ENCODE measurements at regions not wholly inside any gene's neighbourhood (a gene's known extent, or its start where the extent isn't known, plus 50 kb on each side); places are given as distances from the start of the nearest gene placed in this dataset.

DNA sequence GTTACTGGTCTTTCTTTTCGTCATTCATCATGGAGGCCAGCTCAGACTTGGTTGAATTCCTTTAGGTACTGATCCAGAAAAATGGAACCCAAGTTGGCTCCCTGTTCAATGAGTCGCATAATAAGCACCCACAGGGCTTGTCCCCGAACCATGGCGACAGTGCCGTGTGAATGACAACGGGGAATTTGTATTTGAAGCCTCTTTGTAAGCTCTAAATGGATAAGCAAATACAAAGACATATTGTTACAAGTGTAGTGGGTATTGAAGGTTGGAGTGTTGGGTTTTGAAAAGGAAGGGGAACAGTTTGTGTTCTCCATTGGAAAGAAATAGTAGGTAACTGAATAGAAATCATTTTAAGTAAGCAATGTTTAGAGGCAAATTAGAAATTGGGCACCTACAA is 288.9 kb downstream of the SLC4A3 start:
- Histone ChIP-seq H2BK5ac (ENCODE audit: low read length) (no peak overlapping the region), H3K4ac (ENCODE audit: low read length) (no peak overlapping the region), H3K23ac (ENCODE audit: low read depth, low read length, poor library complexity) (no peak overlapping the region), H2BK15ac (ENCODE audit: low read length) (no peak overlapping the region), H3K36me3 (replicated peaks in 1 of 2; ENCODE audit: control insufficient read depth in 2 of 2, insufficient read depth in 2 of 2, low read length in 2 of 2) (no peaks in the 10 kb centered on the region), H3K18ac (ENCODE audit: low read length) (no peak overlapping the region), H2AK5ac (ENCODE audit: low read depth, low read length) (no peak overlapping the region), H3K9me3 (replicated peaks in 1 of 2; ENCODE audit: control insufficient read depth in 2 of 2, insufficient read depth in 1 of 2, low read depth in 1 of 2, low read length in 2 of 2) (no peaks in the 10 kb centered on the region), H2BK120ac (ENCODE audit: low read depth, low read length) (no peak overlapping the region), H3K4me2 (ENCODE audit: insufficient read depth, low read length, poor library complexity, severe bottlenecking) (peak overlapping the region; percentile 12), H3K14ac (ENCODE audit: low read length) (no peak overlapping the region), H3K4me3 (ENCODE audit: low read length in 2 of 2) (no peak overlapping the region), H2AFZ (ENCODE audit: low read length) (peak overlapping the region; percentile 36), H3K4me1 (ENCODE audit: control insufficient read depth in 2 of 2, insufficient read depth in 1 of 2, low read depth in 1 of 2, low read length in 2 of 2) (peaks cover 14 to 20% of the 10 kb centered on the region in 2 donors), H3K27ac (replicated peaks; ENCODE audit: low read length) (no peak overlapping the region), H3K79me1 (ENCODE audit: low read depth, low read length) (no peaks in the 10 kb centered on the region), H2BK12ac (ENCODE audit: low read length) (no peak overlapping the region), H3K9ac (ENCODE audit: low read depth, low read length, poor library complexity) (no peak overlapping the region), H4K8ac (ENCODE audit: low read depth, low read length) (no peak overlapping the region), H4K91ac (ENCODE audit: low read depth, low read length, poor library complexity) (no peak overlapping the region), H3K27me3 (ENCODE audit: control insufficient read depth in 3 of 3, insufficient read depth in 3 of 3, low read depth in 1 of 3, low read length in 3 of 3) (no peaks in the 10 kb centered on the region)
- DNase-seq (ENCODE audit: low spot score), result no peak
- WGBS, 2 donors (ENCODE audit: extremely low coverage in 2 of 2, insufficient read length in 2 of 2, insufficient replicate concordance in 1 of 2), result no CpG with 5 or more reads among the region's 6 CpGs

DNA sequence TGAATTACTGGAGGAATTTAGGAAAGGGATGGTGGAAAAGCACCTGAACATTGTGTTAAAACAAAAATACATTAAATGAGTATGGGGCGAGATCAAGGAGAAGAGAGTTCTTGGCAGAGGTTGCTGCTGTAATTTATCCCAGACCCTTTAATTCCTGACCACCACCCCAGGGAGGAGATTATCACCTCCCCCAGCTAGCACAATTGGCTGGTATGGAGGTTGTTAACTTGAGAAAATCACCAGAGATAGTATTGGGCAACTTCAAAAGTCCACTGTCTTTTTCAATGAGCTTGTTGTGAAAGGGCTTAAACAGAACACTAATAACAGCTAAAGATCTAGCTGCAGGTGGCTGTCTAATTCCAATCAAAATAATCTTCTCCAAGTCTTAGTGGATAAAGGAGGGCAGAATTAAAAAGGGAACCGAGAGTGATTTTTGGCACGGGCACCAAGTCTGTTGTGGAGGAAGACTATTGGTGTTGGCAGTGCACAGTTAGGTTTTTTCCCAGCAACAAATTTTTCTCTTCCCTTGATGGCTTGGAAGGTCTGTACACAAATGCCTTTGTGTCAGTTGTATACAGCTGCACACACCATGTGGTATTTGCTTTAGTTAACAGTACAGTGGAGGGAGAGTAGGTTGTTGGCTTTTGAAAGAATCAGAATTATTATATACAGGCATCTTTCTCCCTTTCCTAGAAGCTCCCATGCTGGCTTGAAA is 289.5 kb downstream of the SLC4A3 start:
- no peak overlapping the region for H2AK5ac ChIP-seq (ENCODE audit: low read depth, low read length)
- no peak overlapping the region for H2BK120ac ChIP-seq (ENCODE audit: low read depth, low read length)
- H3K9me3 ChIP-seq (replicated peaks in 1 of 2; ENCODE audit: control insufficient read depth in 2 of 2, insufficient read depth in 1 of 2, low read depth in 1 of 2, low read length in 2 of 2), result no peaks in the 10 kb centered on the region
- H3K9ac ChIP-seq (ENCODE audit: low read depth, low read length, poor library complexity), result no peak overlapping the region
- H3K23ac ChIP-seq (ENCODE audit: low read depth, low read length, poor library complexity), result no peak overlapping the region
- H3K27ac ChIP-seq (replicated peaks; ENCODE audit: low read length), result no peak overlapping the region
- no peak overlapping the region for H2BK12ac ChIP-seq (ENCODE audit: low read length)
- H3K4ac ChIP-seq (ENCODE audit: low read length), result no peak overlapping the region
- H2BK15ac ChIP-seq (ENCODE audit: low read length), result no peak overlapping the region
- H4K91ac ChIP-seq (ENCODE audit: low read depth, low read length, poor library complexity), result no peak overlapping the region
- no peak overlapping the region for H3K14ac ChIP-seq (ENCODE audit: low read length)
- peak overlapping the region; percentile 15 for H3K4me2 ChIP-seq (ENCODE audit: insufficient read depth, low read length, poor library complexity, severe bottlenecking)
- no peaks in the 10 kb centered on the region for H3K79me1 ChIP-seq (ENCODE audit: low read depth, low read length)
- H4K8ac ChIP-seq (ENCODE audit: low read depth, low read length), result no peak overlapping the region
- no peaks in the 10 kb centered on the region for H3K27me3 ChIP-seq (ENCODE audit: control insufficient read depth in 3 of 3, insufficient read depth in 3 of 3, low read depth in 1 of 3, low read length in 3 of 3)
- H2BK5ac ChIP-seq (ENCODE audit: low read length), result no peak overlapping the region
- no peaks in the 10 kb centered on the region for H3K36me3 ChIP-seq (replicated peaks in 1 of 2; ENCODE audit: control insufficient read depth in 2 of 2, insufficient read depth in 2 of 2, low read length in 2 of 2)
- no peak overlapping the region for H2AFZ ChIP-seq (ENCODE audit: low read length)
- no CpG with 5 or more reads among the region's 3 CpGs for WGBS, 2 donors (ENCODE audit: extremely low coverage in 2 of 2, insufficient read length in 2 of 2, insufficient replicate concordance in 1 of 2)
- DNase-seq (ENCODE audit: low spot score), result no peak
- no peak overlapping the region for H3K18ac ChIP-seq (ENCODE audit: low read length)
- H3K4me3 ChIP-seq (ENCODE audit: low read length in 2 of 2), result no peak overlapping the region
- H3K4me1 ChIP-seq (ENCODE audit: control insufficient read depth in 2 of 2, insufficient read depth in 1 of 2, low read depth in 1 of 2, low read length in 2 of 2), result peaks cover 14 to 20% of the 10 kb centered on the region in 2 donors

DNA sequence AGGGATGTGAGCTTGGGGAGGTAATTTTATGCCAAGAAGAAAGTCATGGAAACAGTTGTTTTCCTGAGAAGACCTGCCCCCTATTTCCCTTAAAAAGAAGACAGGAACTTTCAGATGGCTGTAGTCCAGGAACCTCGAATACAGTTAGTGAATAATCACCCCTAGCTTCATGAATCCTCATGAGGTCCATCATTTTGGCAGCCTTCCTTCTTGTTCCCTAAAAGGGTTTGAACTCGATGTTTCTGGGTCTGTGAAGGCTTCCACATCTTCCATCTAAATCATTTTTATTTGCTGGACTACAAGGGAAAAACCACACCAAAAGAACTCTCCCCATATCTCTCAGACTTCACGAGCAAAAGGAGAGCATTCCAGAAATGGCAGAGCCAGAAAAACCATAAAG is 290.8 kb downstream of the SLC4A3 start:
- H3K9me3 ChIP-seq (replicated peaks in 1 of 2; ENCODE audit: control insufficient read depth in 2 of 2, insufficient read depth in 1 of 2, low read depth in 1 of 2, low read length in 2 of 2), result no peaks in the 10 kb centered on the region
- no peak overlapping the region for H3K14ac ChIP-seq (ENCODE audit: low read length)
- H3K23ac ChIP-seq (ENCODE audit: low read depth, low read length, poor library complexity), result no peak overlapping the region
- peaks cover 11 to 14% of the 10 kb centered on the region in 2 donors for H3K4me1 ChIP-seq (ENCODE audit: control insufficient read depth in 2 of 2, insufficient read depth in 1 of 2, low read depth in 1 of 2, low read length in 2 of 2)
- no peak overlapping the region for H3K4me3 ChIP-seq (ENCODE audit: low read length in 2 of 2)
- H3K36me3 ChIP-seq (replicated peaks in 1 of 2; ENCODE audit: control insufficient read depth in 2 of 2, insufficient read depth in 2 of 2, low read length in 2 of 2), result no peaks in the 10 kb centered on the region
- no peak overlapping the region for H3K9ac ChIP-seq (ENCODE audit: low read depth, low read length, poor library complexity)
- H2AK5ac ChIP-seq (ENCODE audit: low read depth, low read length), result no peak overlapping the region
- H2AFZ ChIP-seq (ENCODE audit: low read length), result no peak overlapping the region
- H3K4me2 ChIP-seq (ENCODE audit: insufficient read depth, low read length, poor library complexity, severe bottlenecking), result no peak overlapping the region
- no CpG with 5 or more reads among the region's 3 CpGs for WGBS, 2 donors (ENCODE audit: extremely low coverage in 2 of 2, insufficient read length in 2 of 2, insufficient replicate concordance in 1 of 2)
- H3K4ac ChIP-seq (ENCODE audit: low read length), result no peak overlapping the region
- no peak overlapping the region for H2BK12ac ChIP-seq (ENCODE audit: low read length)
- H3K18ac ChIP-seq (ENCODE audit: low read length), result no peak overlapping the region
- no peaks in the 10 kb centered on the region for H3K27me3 ChIP-seq (ENCODE audit: control insufficient read depth in 3 of 3, insufficient read depth in 3 of 3, low read depth in 1 of 3, low read length in 3 of 3)
- no peak overlapping the region for H4K91ac ChIP-seq (ENCODE audit: low read depth, low read length, poor library complexity)
- H4K8ac ChIP-seq (ENCODE audit: low read depth, low read length), result no peak overlapping the region
- no peak overlapping the region for H3K27ac ChIP-seq (replicated peaks; ENCODE audit: low read length)
- no peaks in the 10 kb centered on the region for H3K79me1 ChIP-seq (ENCODE audit: low read depth, low read length)
- DNase-seq (ENCODE audit: low spot score), result no peak
- H2BK120ac ChIP-seq (ENCODE audit: low read depth, low read length), result no peak overlapping the region
- no peak overlapping the region for H2BK5ac ChIP-seq (ENCODE audit: low read length)
- no peak overlapping the region for H2BK15ac ChIP-seq (ENCODE audit: low read length)

DNA sequence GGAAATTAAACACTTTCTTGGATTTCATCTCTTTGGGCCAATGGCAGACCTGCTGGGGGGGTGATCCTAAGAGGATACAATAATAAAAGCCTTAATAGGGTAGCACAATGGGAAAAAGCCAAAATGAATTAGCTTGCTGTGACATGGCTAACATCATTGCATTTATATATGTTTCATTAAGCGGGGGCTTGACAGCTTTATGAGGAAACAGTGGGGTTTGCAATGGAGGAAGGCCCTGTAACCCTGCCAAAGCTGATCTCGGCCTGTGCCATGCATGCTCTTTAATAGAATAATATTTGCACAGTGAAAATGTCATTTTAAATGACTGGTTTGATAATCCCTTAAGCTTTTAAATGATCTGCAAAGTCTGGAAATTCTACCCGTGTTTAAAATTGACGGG is 291.5 kb downstream of the SLC4A3 start:
- DNase-seq (ENCODE audit: low spot score), result no peak
- Histone ChIP-seq H3K4ac (ENCODE audit: low read length) (no peak overlapping the region), H2AK5ac (ENCODE audit: low read depth, low read length) (no peak overlapping the region), H3K79me1 (ENCODE audit: low read depth, low read length) (no peaks in the 10 kb centered on the region), H3K36me3 (replicated peaks in 1 of 2; ENCODE audit: control insufficient read depth in 2 of 2, insufficient read depth in 2 of 2, low read length in 2 of 2) (no peaks in the 10 kb centered on the region), H3K4me3 (ENCODE audit: low read length in 2 of 2) (no peak overlapping the region), H3K4me1 (ENCODE audit: control insufficient read depth in 2 of 2, insufficient read depth in 1 of 2, low read depth in 1 of 2, low read length in 2 of 2) (peaks cover 11 to 14% of the 10 kb centered on the region in 2 donors), H3K27ac (replicated peaks; ENCODE audit: low read length) (no peak overlapping the region), H2AFZ (ENCODE audit: low read length) (peak overlapping the region; percentile 42), H2BK12ac (ENCODE audit: low read length) (no peak overlapping the region), H3K23ac (ENCODE audit: low read depth, low read length, poor library complexity) (no peak overlapping the region), H4K91ac (ENCODE audit: low read depth, low read length, poor library complexity) (no peak overlapping the region), H3K14ac (ENCODE audit: low read length) (no peak overlapping the region), H2BK15ac (ENCODE audit: low read length) (no peak overlapping the region), H3K9me3 (replicated peaks in 1 of 2; ENCODE audit: control insufficient read depth in 2 of 2, insufficient read depth in 1 of 2, low read depth in 1 of 2, low read length in 2 of 2) (no peaks in the 10 kb centered on the region), H3K18ac (ENCODE audit: low read length) (no peak overlapping the region), H3K27me3 (ENCODE audit: control insufficient read depth in 3 of 3, insufficient read depth in 3 of 3, low read depth in 1 of 3, low read length in 3 of 3) (no peaks in the 10 kb centered on the region), H3K9ac (ENCODE audit: low read depth, low read length, poor library complexity) (no peak overlapping the region), H4K8ac (ENCODE audit: low read depth, low read length) (no peak overlapping the region), H3K4me2 (ENCODE audit: insufficient read depth, low read length, poor library complexity, severe bottlenecking) (no peak overlapping the region), H2BK120ac (ENCODE audit: low read depth, low read length) (no peak overlapping the region), H2BK5ac (ENCODE audit: low read length) (no peak overlapping the region)
- no CpG with 5 or more reads among the region's 4 CpGs for WGBS, 2 donors (ENCODE audit: extremely low coverage in 2 of 2, insufficient read length in 2 of 2, insufficient replicate concordance in 1 of 2)

Measured in neuronal stem cell (in vitro differentiated cells).